MM.1S (cell line): ENCODE measurements at regions not wholly inside any gene's neighbourhood (a gene's known extent, or its start where the extent isn't known, plus 50 kb on each side); places are given as distances from the start of the nearest gene placed in this dataset.

Experiments
- CTCF ChIP-seq: fragments of 300-600 bp; sonication (generic); IDR thresholded peaks from 2 replicates; pipeline ENCODE4 v1.5.1; 2016; ENCODE audit warnings: antibody characterized with exemption, low read length, mixed read lengths
- EZH2 ChIP-seq: fragments of 300-600 bp; sonication (generic); optimal IDR thresholded peaks from 2 replicates; pipeline ENCODE3; 2017; ENCODE audit warnings: low read depth, mild to moderate bottlenecking, antibody characterized with exemption, low read length, mixed read lengths

GRCh38 chr7:119937745-119938144 lies 335.2 kb upstream of the KCND2 start:
- TF ChIP-seq CTCF (no peak), EZH2 (no peak)
